ENCODE measurements at regions not wholly inside any gene's neighbourhood (a gene's known extent, or its start where the extent isn't known, plus 50 kb on each side); places are given as distances from the start of the nearest gene placed in this dataset.

DNA sequence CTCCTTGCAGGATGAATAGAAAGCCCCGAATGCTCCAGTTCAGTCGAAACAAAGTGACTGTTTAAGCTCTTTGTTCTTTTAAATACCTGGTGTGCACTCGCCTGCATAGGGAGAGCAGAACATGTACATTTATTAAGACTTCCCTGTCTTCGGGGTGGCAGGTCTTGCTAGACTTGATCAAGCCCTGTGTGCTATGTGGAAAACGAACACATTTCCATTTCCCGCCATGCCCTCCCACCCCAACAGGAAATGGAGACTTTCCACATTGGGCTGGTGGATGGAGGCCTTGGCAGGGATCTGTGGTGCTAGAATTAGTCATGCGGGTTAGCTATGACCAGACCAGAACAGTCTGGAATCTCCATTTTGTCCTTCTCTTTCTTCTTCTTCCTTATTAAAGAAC is 321.0 kb upstream of the THSD7B start:
- TF ChIP-seq, protein P1, sequence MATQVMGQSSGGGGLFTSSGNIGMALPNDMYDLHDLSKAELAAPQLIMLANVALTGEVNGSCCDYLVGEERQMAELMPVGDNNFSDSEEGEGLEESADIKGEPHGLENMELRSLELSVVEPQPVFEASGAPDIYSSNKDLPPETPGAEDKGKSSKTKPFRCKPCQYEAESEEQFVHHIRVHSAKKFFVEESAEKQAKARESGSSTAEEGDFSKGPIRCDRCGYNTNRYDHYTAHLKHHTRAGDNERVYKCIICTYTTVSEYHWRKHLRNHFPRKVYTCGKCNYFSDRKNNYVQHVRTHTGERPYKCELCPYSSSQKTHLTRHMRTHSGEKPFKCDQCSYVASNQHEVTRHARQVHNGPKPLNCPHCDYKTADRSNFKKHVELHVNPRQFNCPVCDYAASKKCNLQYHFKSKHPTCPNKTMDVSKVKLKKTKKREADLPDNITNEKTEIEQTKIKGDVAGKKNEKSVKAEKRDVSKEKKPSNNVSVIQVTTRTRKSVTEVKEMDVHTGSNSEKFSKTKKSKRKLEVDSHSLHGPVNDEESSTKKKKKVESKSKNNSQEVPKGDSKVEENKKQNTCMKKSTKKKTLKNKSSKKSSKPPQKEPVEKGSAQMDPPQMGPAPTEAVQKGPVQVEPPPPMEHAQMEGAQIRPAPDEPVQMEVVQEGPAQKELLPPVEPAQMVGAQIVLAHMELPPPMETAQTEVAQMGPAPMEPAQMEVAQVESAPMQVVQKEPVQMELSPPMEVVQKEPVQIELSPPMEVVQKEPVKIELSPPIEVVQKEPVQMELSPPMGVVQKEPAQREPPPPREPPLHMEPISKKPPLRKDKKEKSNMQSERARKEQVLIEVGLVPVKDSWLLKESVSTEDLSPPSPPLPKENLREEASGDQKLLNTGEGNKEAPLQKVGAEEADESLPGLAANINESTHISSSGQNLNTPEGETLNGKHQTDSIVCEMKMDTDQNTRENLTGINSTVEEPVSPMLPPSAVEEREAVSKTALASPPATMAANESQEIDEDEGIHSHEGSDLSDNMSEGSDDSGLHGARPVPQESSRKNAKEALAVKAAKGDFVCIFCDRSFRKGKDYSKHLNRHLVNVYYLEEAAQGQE (IDR thresholded peaks at IDR 0.05): no peak
- TF ChIP-seq, protein P2, sequence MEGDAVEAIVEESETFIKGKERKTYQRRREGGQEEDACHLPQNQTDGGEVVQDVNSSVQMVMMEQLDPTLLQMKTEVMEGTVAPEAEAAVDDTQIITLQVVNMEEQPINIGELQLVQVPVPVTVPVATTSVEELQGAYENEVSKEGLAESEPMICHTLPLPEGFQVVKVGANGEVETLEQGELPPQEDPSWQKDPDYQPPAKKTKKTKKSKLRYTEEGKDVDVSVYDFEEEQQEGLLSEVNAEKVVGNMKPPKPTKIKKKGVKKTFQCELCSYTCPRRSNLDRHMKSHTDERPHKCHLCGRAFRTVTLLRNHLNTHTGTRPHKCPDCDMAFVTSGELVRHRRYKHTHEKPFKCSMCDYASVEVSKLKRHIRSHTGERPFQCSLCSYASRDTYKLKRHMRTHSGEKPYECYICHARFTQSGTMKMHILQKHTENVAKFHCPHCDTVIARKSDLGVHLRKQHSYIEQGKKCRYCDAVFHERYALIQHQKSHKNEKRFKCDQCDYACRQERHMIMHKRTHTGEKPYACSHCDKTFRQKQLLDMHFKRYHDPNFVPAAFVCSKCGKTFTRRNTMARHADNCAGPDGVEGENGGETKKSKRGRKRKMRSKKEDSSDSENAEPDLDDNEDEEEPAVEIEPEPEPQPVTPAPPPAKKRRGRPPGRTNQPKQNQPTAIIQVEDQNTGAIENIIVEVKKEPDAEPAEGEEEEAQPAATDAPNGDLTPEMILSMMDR (IDR thresholded peaks at IDR 0.05): no peak
- TF ChIP-seq MAZ (IDR thresholded peaks at IDR 0.05; ENCODE audit: borderline replicate concordance, low read depth, low read length): no peak
- no peak for TF ChIP-seq NR3C1 (IDR thresholded peaks at IDR 0.05)
- no peak for TF ChIP-seq FOSL2 (IDR thresholded peaks at IDR 0.05)
- TF ChIP-seq FOSL2 (CRISPR knock-in tag; IDR thresholded peaks at IDR 0.05): no peak
- TF ChIP-seq JUNB (IDR thresholded peaks at IDR 0.05): no peak
- no peak for TF ChIP-seq CHD2 (IDR thresholded peaks at IDR 0.05; ENCODE audit: low read length, partially characterized antibody)
- no peak for TF ChIP-seq EP300 (IDR thresholded peaks at IDR 0.05)

Data from A549 (cell line).